NOMO-1 treated with DMSO at 0.1 percent for 48 hours (cell line): ENCODE measurements at regions not wholly inside any gene's neighbourhood (a gene's known extent, or its start where the extent isn't known, plus 50 kb on each side); places are given as distances from the start of the nearest gene placed in this dataset.

Source experiments
- DNase-seq: peaks from one replicate; lab custom pipeline; 2025; ENCODE audit not compliant: unreplicated experiment; lab: John Stamatoyannopoulos, UW

DNA sequence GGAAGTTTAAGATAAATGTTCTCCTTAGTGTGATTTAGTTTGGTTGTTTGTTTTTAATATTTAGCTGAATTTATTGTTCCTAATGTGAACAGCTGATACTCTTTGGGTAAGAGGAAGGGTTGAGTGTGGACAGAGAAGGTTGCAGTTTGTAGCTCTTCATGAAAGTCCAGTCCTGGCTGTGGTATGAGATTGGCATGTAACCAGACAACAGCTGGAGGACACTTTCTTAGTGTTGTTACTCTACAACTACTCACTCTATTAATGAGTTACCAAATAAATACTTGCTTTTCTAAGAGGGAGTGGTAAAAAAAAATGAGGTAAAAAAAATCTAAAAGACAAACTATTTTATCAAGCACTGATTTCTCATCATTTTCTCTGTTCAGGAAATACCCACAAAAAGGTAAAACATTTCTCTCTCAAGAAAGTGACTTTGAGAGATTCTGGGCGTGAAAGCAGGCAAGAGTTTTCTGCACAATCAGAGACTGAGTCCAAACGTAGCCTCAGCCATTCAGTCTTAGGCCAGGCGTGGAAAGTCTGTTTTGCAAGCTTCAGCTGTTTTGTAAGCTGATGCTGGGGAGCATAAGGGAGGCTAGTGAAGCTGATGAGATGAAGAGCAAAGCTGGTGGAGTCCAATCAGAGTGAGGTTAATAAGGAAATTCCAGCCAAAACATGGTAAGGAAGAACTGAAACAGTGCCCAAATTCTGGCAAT, 138.5 kb upstream of the ARPP21 start:
- no peak for DNase-seq

DNA sequence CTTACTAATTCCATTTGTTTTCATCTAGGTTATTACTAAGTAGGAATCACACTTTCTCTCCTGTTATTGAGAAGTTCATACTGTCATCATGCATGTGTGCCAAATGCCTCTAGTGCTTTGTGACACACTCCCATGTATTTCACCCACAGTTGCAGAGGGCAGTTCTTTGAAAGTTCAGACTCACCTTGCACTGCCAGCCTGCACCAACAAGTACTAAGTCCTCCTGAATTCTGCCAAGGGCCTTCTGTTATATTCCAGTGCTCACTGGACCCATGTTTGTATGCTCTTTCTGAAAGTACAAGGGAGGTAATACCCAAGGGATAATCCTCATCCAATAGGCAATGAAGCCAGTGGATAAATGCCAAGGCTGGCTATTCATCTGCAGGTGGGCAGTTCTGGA, 136.6 kb upstream of the ARPP21 start:
- DNase-seq, result no peak

DNA sequence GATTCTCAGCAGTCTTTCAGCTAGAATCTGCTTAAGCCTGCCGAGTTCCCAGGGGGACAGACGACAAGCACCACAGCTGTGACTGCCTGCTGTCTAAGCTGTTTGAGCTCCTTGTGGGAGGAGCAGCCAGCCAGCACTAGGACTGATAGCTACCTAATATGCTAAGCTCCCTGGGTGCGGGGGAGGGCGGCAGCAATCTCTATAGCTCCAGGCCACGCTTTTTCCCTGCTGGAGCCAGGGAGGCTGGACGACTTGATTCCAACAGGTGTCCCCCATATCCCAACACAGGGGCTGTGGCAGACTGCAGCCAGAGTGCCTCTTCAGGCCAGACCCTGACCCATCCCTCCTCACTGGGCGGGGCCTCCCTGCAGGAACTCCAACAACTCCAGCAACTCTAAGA, 134.1 kb upstream of the ARPP21 start:
- DNase-seq, result no peak

DNA sequence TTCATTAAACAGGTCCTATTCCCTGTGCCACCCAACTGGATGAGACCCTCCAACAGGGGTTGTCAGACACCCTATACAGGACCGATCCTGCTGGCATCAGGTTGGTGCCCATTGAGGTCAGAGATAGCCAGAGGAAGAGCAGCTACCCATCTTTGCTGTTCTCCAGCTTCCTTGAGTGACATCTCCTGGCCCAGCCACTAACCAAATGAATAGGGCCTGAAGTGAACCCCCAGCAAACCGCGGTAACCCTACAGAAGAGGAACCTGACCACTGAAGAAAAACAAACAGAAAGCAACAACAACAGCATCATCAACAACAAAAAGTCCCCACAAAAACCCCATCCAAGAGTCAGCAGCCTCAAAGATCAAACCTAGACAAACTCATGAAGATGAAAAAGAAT, 133.6 kb upstream of the ARPP21 start:
- DNase-seq, result no peak

DNA sequence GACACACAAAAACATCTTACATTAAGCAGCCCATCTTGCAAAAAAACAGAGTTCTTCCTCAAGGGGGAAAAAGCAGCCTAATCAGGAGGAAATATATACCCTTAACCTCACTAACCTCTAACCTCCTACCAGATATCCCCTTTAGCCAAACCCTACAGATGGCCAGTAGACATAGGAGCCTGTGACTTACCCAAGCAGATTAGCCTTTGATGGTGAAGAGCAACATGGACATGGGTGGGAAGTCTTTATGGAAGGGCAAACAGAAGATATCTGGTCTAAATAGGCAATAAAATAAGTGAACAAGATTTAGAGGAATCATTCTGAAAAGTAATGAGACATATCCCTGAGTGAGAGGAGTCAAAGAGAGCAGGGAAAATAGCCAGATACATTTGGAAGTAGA, 119.4 kb upstream of the ARPP21 start:
- no peak for DNase-seq

DNA sequence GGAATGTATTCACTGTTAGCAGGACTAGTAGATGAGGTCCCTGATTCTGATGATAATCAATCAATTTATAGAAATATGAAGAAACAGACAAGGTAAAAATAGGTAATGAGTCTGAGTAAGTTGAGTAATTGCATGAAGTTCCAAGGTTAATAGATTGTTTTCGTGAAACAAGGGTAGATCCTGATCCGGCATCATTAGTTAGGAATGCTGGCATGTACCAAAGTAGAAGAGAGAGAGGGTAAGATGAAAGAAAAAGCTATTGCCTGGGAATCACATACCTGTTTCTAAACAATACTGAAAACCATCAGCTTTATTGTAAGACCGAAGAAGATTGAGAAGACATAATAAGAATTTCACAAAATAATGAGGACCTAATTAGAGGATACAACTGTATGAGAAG, 118.1 kb upstream of the ARPP21 start:
- no peak for DNase-seq

DNA sequence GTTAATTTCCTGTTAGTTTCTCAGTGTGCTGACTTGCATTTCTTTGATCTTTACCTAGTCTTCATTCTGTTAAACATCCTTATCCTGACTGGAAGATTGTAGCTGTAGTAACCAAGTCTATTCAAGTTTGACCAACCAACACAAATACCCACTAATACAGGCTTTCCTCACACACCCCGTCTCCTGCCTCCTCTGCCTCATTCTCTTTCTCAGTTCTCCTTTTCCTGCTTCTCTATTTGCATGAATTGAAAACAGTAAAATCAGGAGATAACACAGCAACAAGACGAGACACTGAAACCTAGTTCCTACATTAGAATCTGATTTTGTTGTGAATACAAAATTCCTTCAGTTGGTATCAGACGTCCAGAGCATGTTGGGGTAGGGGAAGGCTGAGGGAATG, 116.9 kb upstream of the ARPP21 start:
- DNase-seq, result peak; percentile 55

DNA sequence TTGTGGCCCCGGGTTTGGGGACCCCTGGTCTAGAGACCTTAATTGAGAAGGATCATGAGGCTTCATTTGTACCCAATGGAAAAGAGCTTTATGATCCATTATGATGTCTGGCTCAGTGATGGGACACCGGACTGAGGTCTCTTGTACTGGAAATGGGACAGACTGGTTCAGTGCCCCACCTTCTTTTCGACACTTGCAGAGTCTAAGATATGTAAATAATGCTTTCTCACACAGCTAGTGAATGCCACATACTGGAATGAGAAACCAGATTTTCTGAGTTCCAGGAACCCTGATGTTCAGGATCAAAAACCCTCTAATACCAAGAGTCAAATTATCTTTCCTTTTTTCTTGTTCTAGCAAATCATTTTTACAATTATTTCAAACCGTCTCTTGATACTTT, 116.3 kb upstream of the ARPP21 start:
- no peak for DNase-seq

DNA sequence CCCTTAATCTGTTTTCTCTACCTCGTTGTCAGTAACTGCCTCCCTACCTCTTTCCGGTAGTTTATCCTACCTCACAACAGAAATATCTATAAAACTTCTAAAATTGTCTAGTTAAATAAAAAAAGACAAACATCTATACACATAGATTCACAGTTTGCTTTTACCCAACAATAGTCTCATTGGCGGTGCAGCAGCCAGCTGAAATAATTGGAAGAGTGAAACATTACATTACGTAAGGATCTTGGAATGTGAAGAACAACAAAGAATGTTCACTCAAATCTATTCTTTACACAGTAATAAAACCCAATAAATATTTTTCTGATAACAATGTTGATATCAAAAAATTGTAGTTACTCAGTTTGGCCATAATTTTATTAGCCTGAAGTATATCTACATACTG, 115.5 kb upstream of the ARPP21 start:
- DNase-seq, result no peak

DNA sequence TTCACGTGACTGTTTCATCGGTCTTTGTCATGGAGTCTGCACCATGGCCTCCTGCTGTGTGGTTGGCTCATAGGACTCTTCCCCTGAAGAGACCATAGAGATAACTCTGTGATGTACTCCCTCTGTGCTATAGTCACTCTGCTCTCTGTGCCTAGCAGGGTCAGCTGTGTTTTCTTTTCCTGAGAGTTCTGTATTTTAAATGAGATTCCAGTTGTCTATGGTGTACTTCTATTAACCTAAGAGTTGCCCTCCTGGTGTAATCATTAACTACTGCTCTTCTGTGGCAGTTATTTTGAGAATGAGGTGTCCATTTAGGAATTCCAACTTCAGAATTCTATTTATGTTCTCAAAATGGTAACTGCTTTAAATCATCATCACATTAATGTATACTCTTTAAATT, 114.5 kb upstream of the ARPP21 start:
- no peak for DNase-seq

DNA sequence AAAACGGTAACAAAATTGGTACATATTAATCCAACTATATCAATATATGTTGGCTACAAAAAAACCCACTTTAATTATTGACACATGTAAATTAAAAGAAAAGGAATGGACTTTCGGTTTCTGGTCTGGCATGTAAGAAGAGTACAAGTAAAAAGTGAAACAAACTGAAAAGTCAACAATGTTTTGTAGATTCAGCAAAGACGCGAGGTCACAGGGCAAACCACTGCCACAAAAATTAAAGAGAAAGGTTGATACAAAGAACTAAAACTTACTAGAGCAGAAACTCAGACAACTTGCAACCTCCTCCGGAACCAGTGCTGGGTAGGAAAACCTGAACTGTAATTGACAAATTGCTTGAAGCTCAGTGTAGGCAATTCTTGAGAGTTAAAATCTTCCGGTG, 110.6 kb upstream of the ARPP21 start:
- DNase-seq, result no peak

DNA sequence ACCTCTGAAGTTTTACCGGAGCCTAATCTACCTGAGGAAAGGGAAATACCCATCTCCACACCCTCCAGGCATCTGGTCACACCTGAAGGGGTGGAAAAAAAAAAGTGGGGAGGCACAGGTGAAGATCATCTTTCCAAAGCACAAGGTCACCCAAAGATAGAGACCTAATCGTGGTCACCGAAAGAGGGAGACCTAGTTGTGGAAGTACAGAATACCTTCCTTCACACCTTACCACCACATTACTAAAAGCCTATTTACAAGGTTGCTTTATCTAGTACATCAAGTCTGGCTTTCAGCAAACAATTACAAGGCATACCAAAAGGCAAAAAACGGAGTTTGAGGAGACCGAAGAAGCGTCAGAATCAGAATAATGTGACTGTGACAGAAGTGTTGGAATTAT, 110.0 kb upstream of the ARPP21 start:
- DNase-seq, result no peak

DNA sequence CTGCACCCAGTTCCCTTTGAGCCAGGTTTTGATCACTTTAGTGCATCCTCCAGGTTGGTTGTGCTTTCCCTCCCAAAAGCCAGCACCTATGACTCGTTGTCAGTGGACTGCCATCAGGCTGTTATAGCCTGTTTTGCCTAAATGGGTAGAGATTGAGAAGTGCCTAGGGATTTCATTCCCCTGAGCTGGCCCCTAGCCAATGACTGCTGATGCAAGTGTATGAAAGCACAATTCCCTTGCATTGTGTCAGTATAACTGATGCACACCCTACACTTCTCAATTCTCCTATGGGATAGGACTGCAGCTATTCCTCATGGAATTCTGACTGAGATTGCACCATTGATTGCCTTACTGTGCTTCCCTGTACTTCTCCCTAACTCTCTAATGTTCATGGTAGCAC, 102.1 kb upstream of the ARPP21 start:
- no peak for DNase-seq

DNA sequence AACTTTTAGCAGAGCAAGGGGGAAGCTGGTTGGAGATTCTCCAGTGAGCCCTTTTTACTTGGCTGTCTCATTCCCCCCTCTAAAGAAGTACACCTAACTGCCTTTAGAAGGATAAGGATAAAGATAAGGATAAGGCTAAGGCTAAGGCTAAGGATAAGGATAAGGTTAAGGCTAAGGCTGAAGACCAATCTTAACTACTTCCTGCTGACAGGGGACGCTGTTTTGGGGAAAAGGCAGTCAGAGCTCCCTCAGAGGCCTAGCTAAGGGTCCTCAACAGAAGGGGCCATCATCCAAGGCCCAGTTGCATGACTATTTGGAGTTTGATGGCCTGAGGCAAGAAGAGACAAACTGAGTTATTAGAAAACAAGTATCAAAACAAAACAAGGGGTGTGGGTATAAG, 94.3 kb upstream of the ARPP21 start:
- DNase-seq, result no peak

DNA sequence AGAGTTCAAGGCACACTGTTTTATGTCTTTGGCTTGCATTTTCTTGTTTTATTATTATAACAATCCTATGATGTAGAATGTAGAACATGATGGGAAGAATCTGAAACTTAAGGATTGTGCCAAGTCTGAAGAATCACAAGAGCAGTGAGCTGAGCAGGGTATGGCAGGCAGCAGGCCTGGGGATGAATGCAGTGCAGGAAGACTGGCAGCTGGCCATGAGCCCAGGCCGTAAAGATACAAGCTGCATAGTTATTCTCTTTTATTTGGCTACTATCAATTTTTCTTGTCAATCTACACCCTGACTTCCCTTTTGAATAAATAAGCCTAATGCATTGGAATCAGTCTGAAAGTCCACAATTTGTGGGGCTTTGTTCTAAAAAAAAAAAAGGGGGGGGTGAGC, 89.6 kb upstream of the ARPP21 start:
- no peak for DNase-seq

DNA sequence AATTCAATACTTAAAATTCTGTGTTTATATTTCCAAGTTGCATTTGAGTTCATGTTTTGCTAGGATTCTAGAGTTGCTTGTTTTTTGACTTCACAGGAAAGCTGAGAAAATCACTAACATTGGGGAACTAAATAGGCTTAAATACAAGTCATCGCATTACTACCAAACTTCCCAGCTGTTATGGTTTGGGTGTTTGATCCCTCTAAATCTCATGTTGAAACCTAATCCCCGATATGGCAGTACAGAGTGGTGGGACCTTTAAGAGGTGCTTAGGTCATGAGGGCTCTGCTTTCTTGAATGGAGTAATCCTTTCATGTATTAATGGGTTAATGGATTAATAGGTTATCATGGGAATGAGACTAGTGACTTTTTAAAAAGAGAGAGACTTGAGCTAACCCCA, 77.2 kb upstream of the ARPP21 start:
- no peak for DNase-seq

DNA sequence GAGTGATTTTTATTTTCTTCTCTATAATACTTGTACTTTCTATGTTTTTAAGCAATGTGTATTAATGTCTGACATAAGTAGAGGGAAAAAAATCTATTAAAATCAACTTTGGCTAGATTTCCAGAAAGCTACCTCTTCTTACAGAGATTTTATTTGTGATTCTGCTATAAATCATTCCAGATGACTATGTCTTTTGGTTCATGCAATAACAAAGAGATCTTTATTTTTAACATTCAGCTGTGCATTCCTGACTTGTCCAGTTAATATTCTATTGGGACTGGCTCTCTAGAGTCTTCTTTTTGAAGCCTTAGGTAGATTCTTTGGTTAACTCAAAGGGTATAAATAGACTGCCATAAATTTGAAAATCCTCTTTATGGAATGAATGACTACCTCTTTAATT, 74.3 kb upstream of the ARPP21 start:
- DNase-seq, result peak; percentile 14
